ENCODE measurements at regions not wholly inside any gene's neighbourhood (a gene's known extent, or its start where the extent isn't known, plus 50 kb on each side); places are given as distances from the start of the nearest gene placed in this dataset.

- H3K9ac ChIP-seq, result no peak overlapping the region
- H3K9me3 ChIP-seq (ENCODE audit: control insufficient read depth, low read length), result no peaks in the 10 kb centered on the region
- no peak overlapping the region for H2AFZ ChIP-seq
- H3K27ac ChIP-seq, result no peak overlapping the region
- no peak for TF ChIP-seq CTCF (IDR thresholded peaks at IDR 0.05)
- no peak overlapping the region for H3K4me3 ChIP-seq (ENCODE audit: low read depth, low read length)
- no peaks in the 10 kb centered on the region for H3K36me3 ChIP-seq (ENCODE audit: control insufficient read depth, insufficient read depth, low read length)
- no peaks in the 10 kb centered on the region for H3K27me3 ChIP-seq (ENCODE audit: control insufficient read depth, insufficient read depth, low read length)
- H3K4me2 ChIP-seq (ENCODE audit: low read length), result no peak overlapping the region
- H3K79me2 ChIP-seq, result no peaks in the 10 kb centered on the region
- no peaks in the 10 kb centered on the region for H3K4me1 ChIP-seq
Observed at GRCh38 chr5:96143450-96143849, 181.8 kb upstream of the ELL2 start.

GRCh38 chr5:96142786-96143434 lies 181.3 kb upstream of the ELL2 start:
- no peaks in the 10 kb centered on the region for H3K9me3 ChIP-seq (ENCODE audit: control insufficient read depth, low read length)
- no peaks in the 10 kb centered on the region for H3K27me3 ChIP-seq (ENCODE audit: control insufficient read depth, insufficient read depth, low read length)
- no peaks in the 10 kb centered on the region for H3K79me2 ChIP-seq
- H2AFZ ChIP-seq, result no peak overlapping the region
- no peak overlapping the region for H3K27ac ChIP-seq
- H3K4me2 ChIP-seq (ENCODE audit: low read length), result no peak overlapping the region
- TF ChIP-seq CTCF (IDR thresholded peaks at IDR 0.05), result no peak
- no peak overlapping the region for H3K9ac ChIP-seq
- H3K36me3 ChIP-seq (ENCODE audit: control insufficient read depth, insufficient read depth, low read length), result no peaks in the 10 kb centered on the region
- no peaks in the 10 kb centered on the region for H3K4me1 ChIP-seq
- H3K4me3 ChIP-seq (ENCODE audit: low read depth, low read length), result no peak overlapping the region

GRCh38 chr5:96142184-96142781 lies 180.6 kb upstream of the ELL2 start:
- H3K27ac ChIP-seq, result no peak overlapping the region
- H3K9me3 ChIP-seq (ENCODE audit: control insufficient read depth, low read length), result no peaks in the 10 kb centered on the region
- H3K4me2 ChIP-seq (ENCODE audit: low read length), result no peak overlapping the region
- H3K27me3 ChIP-seq (ENCODE audit: control insufficient read depth, insufficient read depth, low read length), result no peaks in the 10 kb centered on the region
- no peak for TF ChIP-seq CTCF (IDR thresholded peaks at IDR 0.05)
- H3K79me2 ChIP-seq, result no peaks in the 10 kb centered on the region
- H3K4me1 ChIP-seq, result no peaks in the 10 kb centered on the region
- H2AFZ ChIP-seq, result no peak overlapping the region
- H3K4me3 ChIP-seq (ENCODE audit: low read depth, low read length), result no peak overlapping the region
- H3K36me3 ChIP-seq (ENCODE audit: control insufficient read depth, insufficient read depth, low read length), result no peaks in the 10 kb centered on the region
- H3K9ac ChIP-seq, result no peak overlapping the region

GRCh38 chr5:96141749-96142148 lies 180.1 kb upstream of the ELL2 start:
- no peaks in the 10 kb centered on the region for H3K9me3 ChIP-seq (ENCODE audit: control insufficient read depth, low read length)
- no peak overlapping the region for H3K9ac ChIP-seq
- no peak overlapping the region for H2AFZ ChIP-seq
- H3K27ac ChIP-seq, result no peak overlapping the region
- no peak overlapping the region for H3K4me3 ChIP-seq (ENCODE audit: low read depth, low read length)
- no peaks in the 10 kb centered on the region for H3K79me2 ChIP-seq
- no peak overlapping the region for H3K4me2 ChIP-seq (ENCODE audit: low read length)
- H3K27me3 ChIP-seq (ENCODE audit: control insufficient read depth, insufficient read depth, low read length), result no peaks in the 10 kb centered on the region
- no peaks in the 10 kb centered on the region for H3K4me1 ChIP-seq
- TF ChIP-seq CTCF (IDR thresholded peaks at IDR 0.05), result no peak
- no peaks in the 10 kb centered on the region for H3K36me3 ChIP-seq (ENCODE audit: control insufficient read depth, insufficient read depth, low read length)

GRCh38 chr5:96140496-96140895 lies 178.8 kb upstream of the ELL2 start:
- no peaks in the 10 kb centered on the region for H3K79me2 ChIP-seq
- H3K27me3 ChIP-seq (ENCODE audit: control insufficient read depth, insufficient read depth, low read length), result no peaks in the 10 kb centered on the region
- no peak for TF ChIP-seq CTCF (IDR thresholded peaks at IDR 0.05)
- no peaks in the 10 kb centered on the region for H3K36me3 ChIP-seq (ENCODE audit: control insufficient read depth, insufficient read depth, low read length)
- H3K27ac ChIP-seq, result no peak overlapping the region
- H3K4me3 ChIP-seq (ENCODE audit: low read depth, low read length), result no peak overlapping the region
- no peak overlapping the region for H2AFZ ChIP-seq
- H3K4me2 ChIP-seq (ENCODE audit: low read length), result no peak overlapping the region
- H3K4me1 ChIP-seq, result no peaks in the 10 kb centered on the region
- no peaks in the 10 kb centered on the region for H3K9me3 ChIP-seq (ENCODE audit: control insufficient read depth, low read length)
- H3K9ac ChIP-seq, result no peak overlapping the region

Measured in parathyroid adenoma (tissue), 2 donors.